ENCODE measurements at regions not wholly inside any gene's neighbourhood (a gene's known extent, or its start where the extent isn't known, plus 50 kb on each side); places are given as distances from the start of the nearest gene placed in this dataset.

GRCh38 chrX:39636481-39636880, 461.3 kb downstream of the BCOR start:
- intact Hi-C loops (cut with micrococcal nuclease) (no loop called here), in situ Hi-C loops (cut with MboI) (no loop called here)
- no peak overlapping the region for H3K4me3 ChIP-seq
- no peak overlapping the region for H2AFZ ChIP-seq (ENCODE audit: low read depth, low read length)
- WGBS (ENCODE audit: insufficient coverage, low coverage, missing lambda C conversion rate): 23% methylated on average over 3 of the region's 3 CpGs
- no peak overlapping the region for H3K9ac ChIP-seq (ENCODE audit: insufficient read depth in 1 of 2, low read depth in 2 of 2, low read length in 2 of 2)
- H3K79me2 ChIP-seq (ENCODE audit: control insufficient read depth, insufficient read depth, low read length): no peaks in the 10 kb centered on the region
- H3K9me1 ChIP-seq (ENCODE audit: control insufficient read depth, insufficient read depth, low read length): no peaks in the 10 kb centered on the region
- FAIRE-seq (no peak), ATAC-seq (no peak), DNase-seq (ENCODE audit: extremely low read depth in 1 of 4, low spot score in 3 of 4) (no peak)
- POLR2A ChIA-PET: no interaction called here
- no peaks in the 10 kb centered on the region for H3K9me3 ChIP-seq (replicated peaks; ENCODE audit: control insufficient read depth, insufficient read depth, low read depth, low read length)
- H3K27me3 ChIP-seq (ENCODE audit: control insufficient read depth in 2 of 2, insufficient read depth in 2 of 2, low read length in 2 of 2): no peaks in the 10 kb centered on the region
- no peaks in the 10 kb centered on the region; a peak in 1 of 5 replicates for H3K4me1 ChIP-seq (replicated peaks in 1 of 2; ENCODE audit: control insufficient read depth in 2 of 2, insufficient read depth in 2 of 2, low read length in 2 of 2)
- H3K4me2 ChIP-seq (ENCODE audit: insufficient read depth, low read length): no peak overlapping the region
- no peaks in the 10 kb centered on the region for H4K20me1 ChIP-seq (replicated peaks; ENCODE audit: control insufficient read depth, insufficient read depth, low read length)
- no peaks in the 10 kb centered on the region for H3K36me3 ChIP-seq (ENCODE audit: control insufficient read depth, insufficient read depth, low read length)
- BruUV-seq (replicated peaks): no TSS peak
- no peak overlapping the region for H3K27ac ChIP-seq (ENCODE audit: extremely low read depth, low read depth, low read length)
- CTCF ChIA-PET (ENCODE audit: low intra/inter-chr PET ratio): no interaction called here
- TF ChIP-seq ZNF57 (CRISPR knock-in tag; IDR thresholded peaks at IDR 0.05) (no peak), ZC3H4 (CRISPR knock-in tag; IDR thresholded peaks at IDR 0.05; ENCODE audit: borderline replicate concordance) (no peak), ATF6 (CRISPR knock-in tag; IDR thresholded peaks at IDR 0.05) (no peak), ZNF695 (CRISPR knock-in tag; IDR thresholded peaks at IDR 0.05) (no peak), DEAF1 (CRISPR knock-in tag; IDR thresholded peaks at IDR 0.05) (no peak), ZNF239 (CRISPR knock-in tag; IDR thresholded peaks at IDR 0.05) (no peak), ZMIZ1 (IDR thresholded peaks at IDR 0.05; ENCODE audit: low read depth in 2 of 2, low read length in 2 of 2) (no peak), ZNF445 (CRISPR knock-in tag; IDR thresholded peaks at IDR 0.05; ENCODE audit: low read depth) (no peak), SIRT6 (IDR thresholded peaks at IDR 0.05; ENCODE audit: low read depth, low read length) (no peak), ZNF41 (CRISPR knock-in tag; conservative IDR thresholded peaks at IDR 0.05) (no peak), ZNF75A (CRISPR knock-in tag; IDR thresholded peaks at IDR 0.05) (no peak), FOS (IDR thresholded peaks at IDR 0.05; ENCODE audit: extremely low read depth, insufficient read length) (no peak), MAFG (tag; conservative IDR thresholded peaks at IDR 0.05) (no peak), ATF2 (CRISPR knock-in tag; IDR thresholded peaks at IDR 0.05) (no peak), FOXJ3 (CRISPR knock-in tag; IDR thresholded peaks at IDR 0.05) (no peak), PTBP1 (IDR thresholded peaks at IDR 0.05; ENCODE audit: low read depth, low read length) (no peak), ATF7 (IDR thresholded peaks at IDR 0.05) (no peak)
